Panc1 (cell line): ENCODE measurements at regions not wholly inside any gene's neighbourhood (a gene's known extent, or its start where the extent isn't known, plus 50 kb on each side); places are given as distances from the start of the nearest gene placed in this dataset.
"Not testable (repeated sequence)": the region's sequence is repeated elsewhere in the genome, so short reads cannot be mapped to it uniquely, and the experiment has no call there.

Experiments
- ATAC-seq: fragments of 200-7000 bp; cut with Tn5 transposase; 2 replicates; pipeline ENCODE4 v1.9.1; 2020; ENCODE audit warnings: mild to moderate bottlenecking, moderate library complexity
- BruUV-seq: library from RNA; stranded (reverse); fragments of 400-500 nt; replicated peaks from 2 replicates; lab custom pipeline; 2021; lab: Mats Ljungman, UMichigan
- CTCF ChIA-PET: fragments of 300-600 bp; sonication (Branson Sonifier 250); formaldehyde crosslinking; loops from one replicate; lab custom pipeline; 2022; ENCODE audit warnings: antibody characterized with exemption; lab: Charles Lee
- POLR2A ChIA-PET: fragments of 300-600 bp; sonication (Branson Sonifier 250); formaldehyde crosslinking; loops from one replicate; lab custom pipeline; 2022; ENCODE audit warnings: antibody characterized with exemption; lab: Charles Lee
- DNase-seq: peaks from one replicate; pipeline ENCODE4 v3.0.0-alpha.2; 2010; ENCODE audit warnings: low read depth, low spot score
- H3K27ac ChIP-seq: 2 replicates; pipeline ENCODE4 v1.5.1; 2011; ENCODE audit warnings: mild to moderate bottlenecking, low read length, inconsistent platforms
- H3K27me3 ChIP-seq: fragments of 200-500 bp; sonication (Bioruptor generic); 2 replicates; pipeline ENCODE4 v1.6.0; 2014; ENCODE audit warnings: low read length, inconsistent platforms; ENCODE audit not compliant: control insufficient read depth, insufficient read depth
- H3K36me3 ChIP-seq: fragments of 200-500 bp; sonication (Bioruptor generic); 2 replicates; pipeline ENCODE4 v1.5.1; 2014; ENCODE audit warnings: inconsistent platforms, mild to moderate bottlenecking, low read length, moderate library complexity; ENCODE audit not compliant: control insufficient read depth, insufficient read depth
- H3K4me1 ChIP-seq: 2 replicates; pipeline ENCODE4 v1.5.1; 2011; ENCODE audit warnings: inconsistent platforms, mild to moderate bottlenecking, low read length, moderate library complexity; ENCODE audit not compliant: control insufficient read depth, insufficient read depth
- H3K4me3 ChIP-seq, 2 experiments: 2 replicates each; pipeline ENCODE4 v1.5.1; 2011 to 2012; ENCODE audit warnings: low read depth in 2 of 2, low read length in 2 of 2, mild to moderate bottlenecking in 2 of 2, inconsistent platforms in 1 of 2, moderate library complexity in 1 of 2
- H3K9me3 ChIP-seq: fragments of 200-500 bp; sonication (Bioruptor generic); 2 replicates; pipeline ENCODE4 v1.5.1; 2014; ENCODE audit warnings: low read depth, mild to moderate bottlenecking, inconsistent platforms, low read length, moderate library complexity; ENCODE audit not compliant: control insufficient read depth, insufficient read depth
- CTCF ChIP-seq: fragments of 450-650 bp; IDR thresholded peaks from 2 replicates; pipeline ENCODE4 v1.5.1; 2017; ENCODE audit warnings: mild to moderate bottlenecking
- POLR2AphosphoS5 ChIP-seq: IDR thresholded peaks from 2 replicates; pipeline ENCODE4 v1.6.1; 2012; ENCODE audit warnings: mild to moderate bottlenecking, low read depth, low read length, moderate library complexity
- REST ChIP-seq, 2 experiments: IDR thresholded peaks; 2 replicates each; pipeline ENCODE4 v1.6.1; 2011 to 2012; ENCODE audit warnings: low read depth in 2 of 2, control low read depth in 1 of 2, low read length in 1 of 2, mild to moderate bottlenecking in 1 of 2, moderate library complexity in 1 of 2; ENCODE audit not compliant: insufficient read depth in 1 of 2
- SIN3A ChIP-seq: IDR thresholded peaks from 2 replicates; pipeline ENCODE4 v1.6.1; 2012; ENCODE audit warnings: low read depth, mild to moderate bottlenecking, low read length, moderate library complexity, borderline replicate concordance; ENCODE audit not compliant: insufficient read depth
- TCF7L2 ChIP-seq: IDR thresholded peaks from 2 replicates; pipeline ENCODE4 v1.6.1; 2011; ENCODE audit warnings: mild to moderate bottlenecking, low read depth, low read length, inconsistent platforms
- in situ Hi-C: cut with HindIII; loops from 2 replicates; pipeline ENCODE4 v1.10.0; 2016; ENCODE audit warnings: low sequenced_read_pairs, low pct_unique_long_range_greater_than_20kb
- intact Hi-C: fragments of 100-400 bp; cut with micrococcal nuclease; formaldehyde crosslinking; loops from one replicate; pipeline ENCODE4 v1.10.0; 2022; ENCODE audit not compliant: unreplicated experiment

- CTCF ChIA-PET, result no interaction called here
- Histone ChIP-seq H3K4me1 (no peaks in the 10 kb centered on the region), H3K27ac (no peak overlapping the region), H3K27me3 (no peaks in the 10 kb centered on the region), H3K36me3 (no peaks in the 10 kb centered on the region), H3K9me3 (no peaks in the 10 kb centered on the region), H3K4me3 (no peak overlapping the region)
- ATAC-seq (no peak), DNase-seq (no peak)
- POLR2A ChIA-PET, result no interaction called here
- no peak for TF ChIP-seq TCF7L2
- no peak for TF ChIP-seq POLR2AphosphoS5
- TF ChIP-seq REST (IDR thresholded peaks at IDR 0.05; ENCODE audit: insufficient read depth in 1 of 2, low read depth in 2 of 2, low read length in 1 of 2), result no peak
- TF ChIP-seq SIN3A, result no peak
- no peak for TF ChIP-seq CTCF
- in situ Hi-C loops, result no loop called here
- no TSS peak for BruUV-seq
- intact Hi-C loops, result no loop called here
These were observed 247.1 kb upstream of the GRIK2 start for GRCh38 chr6:101146389-101146788.

- H3K27ac ChIP-seq, result no peak overlapping the region
- in situ Hi-C loops, result no loop called here
- no peaks in the 10 kb centered on the region for H3K36me3 ChIP-seq
- H3K4me1 ChIP-seq, result no peaks in the 10 kb centered on the region
- BruUV-seq, result no TSS peak
- ATAC-seq, result no peak
- no peaks in the 10 kb centered on the region for H3K9me3 ChIP-seq
- CTCF ChIA-PET, result no interaction called here
- POLR2A ChIA-PET, result no interaction called here
- no peaks in the 10 kb centered on the region for H3K27me3 ChIP-seq
- no peak for DNase-seq
- no peak for TF ChIP-seq SIN3A
- intact Hi-C loops, result no loop called here
- H3K4me3 ChIP-seq, result no peak overlapping the region
These were observed 243.3 kb upstream of the GRIK2 start for GRCh38 chr6:101150226-101150625.

DNA sequence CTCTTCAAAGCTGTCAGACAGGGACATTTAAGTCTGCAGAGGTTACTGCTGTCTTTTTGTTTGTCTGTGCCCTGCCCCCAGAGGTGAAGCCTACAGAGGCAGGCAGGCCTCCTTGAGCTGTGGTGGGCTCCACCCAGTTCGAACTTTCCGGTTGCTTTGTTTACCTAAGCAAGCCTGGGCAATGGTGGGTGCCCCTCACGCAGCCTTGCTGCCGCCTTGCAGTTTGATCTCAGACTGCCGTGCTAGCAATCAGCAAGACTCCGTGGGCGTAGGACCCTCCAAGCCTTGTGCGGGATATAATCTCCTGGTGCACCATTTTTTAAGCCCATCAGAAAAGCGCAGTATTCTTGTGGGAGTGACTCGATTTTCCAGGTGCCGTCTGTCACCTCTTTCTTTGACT, 235.9 kb upstream of the GRIK2 start:
- POLR2A ChIA-PET, H3K9me3 ChIP-seq, H3K36me3 ChIP-seq, BruUV-seq, ATAC-seq, H3K27me3 ChIP-seq, CTCF ChIA-PET, H3K27ac ChIP-seq, DNase-seq, in situ Hi-C loops, H3K4me3 ChIP-seq, intact Hi-C loops, H3K4me1 ChIP-seq: not testable (repeated sequence)
